ENCODE measurements at regions not wholly inside any gene's neighbourhood (a gene's known extent, or its start where the extent isn't known, plus 50 kb on each side); places are given as distances from the start of the nearest gene placed in this dataset.

DNA sequence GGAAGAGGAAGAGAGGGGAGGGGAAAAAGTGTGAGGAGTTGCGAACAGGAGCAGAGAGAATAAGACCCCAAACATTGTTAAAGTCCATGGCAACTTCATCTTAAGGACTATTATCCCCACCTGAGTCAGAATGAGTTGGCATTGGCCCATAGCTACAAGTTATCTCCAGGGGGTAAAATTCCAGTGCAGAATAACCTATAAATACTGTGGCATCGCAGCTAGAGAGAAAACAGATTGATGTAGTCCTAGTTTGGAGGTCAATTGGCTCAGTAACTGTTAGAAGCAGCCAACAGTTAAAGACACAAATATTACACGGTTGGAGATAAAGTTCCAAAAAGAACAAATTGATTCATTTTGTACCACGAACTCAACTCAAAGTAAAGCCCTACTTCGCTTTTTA, 313.9 kb upstream of the CCDC54 start:
- TF ChIP-seq, protein P1, sequence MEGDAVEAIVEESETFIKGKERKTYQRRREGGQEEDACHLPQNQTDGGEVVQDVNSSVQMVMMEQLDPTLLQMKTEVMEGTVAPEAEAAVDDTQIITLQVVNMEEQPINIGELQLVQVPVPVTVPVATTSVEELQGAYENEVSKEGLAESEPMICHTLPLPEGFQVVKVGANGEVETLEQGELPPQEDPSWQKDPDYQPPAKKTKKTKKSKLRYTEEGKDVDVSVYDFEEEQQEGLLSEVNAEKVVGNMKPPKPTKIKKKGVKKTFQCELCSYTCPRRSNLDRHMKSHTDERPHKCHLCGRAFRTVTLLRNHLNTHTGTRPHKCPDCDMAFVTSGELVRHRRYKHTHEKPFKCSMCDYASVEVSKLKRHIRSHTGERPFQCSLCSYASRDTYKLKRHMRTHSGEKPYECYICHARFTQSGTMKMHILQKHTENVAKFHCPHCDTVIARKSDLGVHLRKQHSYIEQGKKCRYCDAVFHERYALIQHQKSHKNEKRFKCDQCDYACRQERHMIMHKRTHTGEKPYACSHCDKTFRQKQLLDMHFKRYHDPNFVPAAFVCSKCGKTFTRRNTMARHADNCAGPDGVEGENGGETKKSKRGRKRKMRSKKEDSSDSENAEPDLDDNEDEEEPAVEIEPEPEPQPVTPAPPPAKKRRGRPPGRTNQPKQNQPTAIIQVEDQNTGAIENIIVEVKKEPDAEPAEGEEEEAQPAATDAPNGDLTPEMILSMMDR (IDR thresholded peaks at IDR 0.05; ENCODE audit: low read depth, low read length), result no peak
- TF ChIP-seq EZH2phosphoT487 (IDR thresholded peaks at IDR 0.05; ENCODE audit: low read depth), result no peak
